Vagina (tissue), 2 donors: ENCODE measurements at regions not wholly inside any gene's neighbourhood (a gene's known extent, or its start where the extent isn't known, plus 50 kb on each side); places are given as distances from the start of the nearest gene placed in this dataset.

Experiments used
- POLR2AphosphoS5 ChIP-seq, 2 donors: sonication (generic); formaldehyde crosslinking; IDR thresholded peaks; one replicate each; pipeline ENCODE4 v1.9.0; 2017; ENCODE audit warnings: antibody characterized with exemption in 2 of 2, mild to moderate bottlenecking in 2 of 2, low read depth in 1 of 2; ENCODE audit not compliant: insufficient read depth in 1 of 2
- TF ChIP-seq, protein P1 (sequence below), 3 experiments: fragments of 450-650 bp in 2 of 3; fragments of 200-600 bp in 1 of 3; sonication (generic) in 1 of 3; IDR thresholded peaks; one replicate each; pipeline ENCODE4 v1.5.1; 2017 to 2019; ENCODE audit warnings: antibody characterized with exemption in 3 of 3, mild to moderate bottlenecking in 2 of 3, moderate library complexity in 2 of 3

DNA sequence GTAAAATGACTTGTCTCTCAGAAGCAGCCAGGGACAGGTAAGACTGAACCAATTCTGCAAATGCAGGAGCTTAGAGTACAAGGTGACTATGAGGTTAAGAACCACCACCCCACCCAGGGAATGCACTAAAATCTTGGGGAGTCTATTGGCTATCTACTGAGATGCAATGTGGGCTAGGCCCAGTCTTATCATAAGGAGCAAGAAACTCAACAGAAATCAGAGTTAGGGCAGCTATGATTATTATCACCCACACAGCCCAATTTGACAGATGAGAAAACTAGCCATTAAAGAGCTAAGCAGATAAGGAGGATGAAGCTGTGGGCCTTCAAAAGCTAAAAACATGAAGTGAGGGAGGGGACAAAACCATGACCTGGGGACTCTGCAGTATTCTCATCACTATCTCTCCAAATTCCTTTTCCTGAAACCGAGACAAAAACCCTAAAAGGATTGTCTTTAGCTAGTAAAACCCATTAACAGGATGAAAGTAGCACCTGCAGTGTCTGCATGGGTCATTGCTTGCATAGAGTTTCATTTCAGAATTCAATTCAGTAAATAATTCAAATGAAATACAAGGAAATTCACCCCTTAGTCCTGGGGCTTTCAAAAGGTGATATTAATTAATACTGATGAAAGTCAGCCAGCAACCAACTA is 68.8 kb upstream of the USP47 start:
- TF ChIP-seq, protein P1, sequence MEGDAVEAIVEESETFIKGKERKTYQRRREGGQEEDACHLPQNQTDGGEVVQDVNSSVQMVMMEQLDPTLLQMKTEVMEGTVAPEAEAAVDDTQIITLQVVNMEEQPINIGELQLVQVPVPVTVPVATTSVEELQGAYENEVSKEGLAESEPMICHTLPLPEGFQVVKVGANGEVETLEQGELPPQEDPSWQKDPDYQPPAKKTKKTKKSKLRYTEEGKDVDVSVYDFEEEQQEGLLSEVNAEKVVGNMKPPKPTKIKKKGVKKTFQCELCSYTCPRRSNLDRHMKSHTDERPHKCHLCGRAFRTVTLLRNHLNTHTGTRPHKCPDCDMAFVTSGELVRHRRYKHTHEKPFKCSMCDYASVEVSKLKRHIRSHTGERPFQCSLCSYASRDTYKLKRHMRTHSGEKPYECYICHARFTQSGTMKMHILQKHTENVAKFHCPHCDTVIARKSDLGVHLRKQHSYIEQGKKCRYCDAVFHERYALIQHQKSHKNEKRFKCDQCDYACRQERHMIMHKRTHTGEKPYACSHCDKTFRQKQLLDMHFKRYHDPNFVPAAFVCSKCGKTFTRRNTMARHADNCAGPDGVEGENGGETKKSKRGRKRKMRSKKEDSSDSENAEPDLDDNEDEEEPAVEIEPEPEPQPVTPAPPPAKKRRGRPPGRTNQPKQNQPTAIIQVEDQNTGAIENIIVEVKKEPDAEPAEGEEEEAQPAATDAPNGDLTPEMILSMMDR (IDR thresholded peaks at IDR 0.05) = no peak
- no peak for TF ChIP-seq POLR2AphosphoS5 (IDR thresholded peaks at IDR 0.05; ENCODE audit: insufficient read depth in 1 of 2, low read depth in 1 of 2)
